ENCODE measurements at regions not wholly inside any gene's neighbourhood (a gene's known extent, or its start where the extent isn't known, plus 50 kb on each side); places are given as distances from the start of the nearest gene placed in this dataset.
A peak's percentile ranks its signal among the peaks of the same experiment; 100 is the strongest.
"Not testable (repeated sequence)": the region's sequence is repeated elsewhere in the genome, so short reads cannot be mapped to it uniquely, and the experiment has no call there.

DNA sequence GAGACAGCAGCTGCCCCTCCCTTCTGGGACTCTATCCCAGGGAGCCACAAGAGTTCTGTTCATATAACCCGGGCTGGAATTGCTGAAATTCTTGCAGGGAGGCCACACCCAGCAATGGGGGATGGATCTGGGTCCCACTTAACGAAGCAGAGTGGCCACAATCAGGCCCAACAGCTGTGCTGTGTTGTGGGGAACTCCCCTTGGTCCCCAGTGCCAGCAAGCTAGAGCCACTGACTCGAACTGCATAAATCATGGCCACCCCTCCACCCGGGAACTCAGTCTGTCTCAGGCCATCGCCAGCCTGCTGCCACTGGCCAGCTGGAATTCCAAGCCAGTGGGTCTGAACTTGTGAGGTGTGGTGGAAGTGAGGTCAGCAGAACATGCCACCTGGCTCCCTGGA is 111.1 kb downstream of the KLF8 start:
- no peak for DNase-seq

DNA sequence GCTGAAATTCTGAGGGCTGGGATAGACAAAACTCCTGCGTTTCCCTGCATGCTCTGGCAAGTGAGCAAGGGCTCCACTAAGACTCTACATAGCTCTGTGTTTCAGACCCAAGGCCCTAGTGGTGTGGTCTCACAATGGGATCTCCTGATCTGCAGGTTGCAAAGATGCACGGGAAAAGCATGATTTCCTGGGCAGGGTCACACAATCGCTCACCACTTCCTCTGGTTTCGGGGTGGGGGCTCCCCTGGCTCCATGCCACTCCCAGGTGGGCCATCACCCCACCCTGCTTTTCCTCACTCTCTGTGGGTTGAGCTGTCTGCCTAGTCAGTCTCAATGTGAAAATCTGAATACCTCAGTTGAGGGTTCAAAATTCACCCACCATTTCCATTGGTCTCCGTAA is 111.5 kb downstream of the KLF8 start:
- DNase-seq: no peak

DNA sequence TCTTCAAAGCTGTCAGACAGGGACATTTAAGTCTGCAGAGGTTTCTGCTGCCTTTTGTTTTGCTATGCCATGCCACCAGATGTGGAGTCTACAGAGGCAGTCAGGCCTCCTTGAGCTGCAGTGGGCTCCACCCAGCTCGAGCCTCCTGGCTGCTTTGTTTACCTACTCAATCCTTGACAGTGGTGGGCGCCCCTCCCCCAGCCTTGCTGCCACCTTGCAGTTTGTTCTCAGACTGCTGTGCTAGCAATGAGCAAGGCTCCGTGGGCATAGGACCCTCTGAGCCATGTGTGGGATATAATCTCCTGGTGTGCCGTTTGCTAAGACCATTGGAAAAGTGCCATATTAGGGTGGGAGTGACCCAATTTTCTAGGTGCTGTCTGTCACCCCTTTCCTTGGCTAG is 126.0 kb downstream of the KLF8 start:
- not testable (repeated sequence) for DNase-seq

DNA sequence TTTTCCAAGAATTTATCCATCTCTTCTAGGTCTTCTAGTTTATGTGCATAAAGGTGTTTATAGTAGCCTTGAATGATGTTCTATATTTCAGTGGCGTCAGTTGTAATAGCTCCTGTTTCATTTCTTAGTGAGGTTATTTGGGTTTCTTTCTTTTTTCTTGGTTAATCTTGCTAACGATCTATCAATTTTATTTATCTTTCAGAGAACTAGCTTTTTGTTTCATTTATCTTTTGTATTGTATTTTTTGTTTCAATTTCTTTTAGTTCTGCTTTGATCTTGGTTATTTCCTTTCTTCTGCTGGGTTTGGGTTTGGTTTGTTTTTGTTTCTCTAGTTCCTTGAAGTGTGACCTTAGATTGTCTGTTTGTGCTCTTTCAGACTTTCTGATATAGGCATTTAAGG is 133.0 kb downstream of the KLF8 start:
- not testable (repeated sequence) for DNase-seq

DNA sequence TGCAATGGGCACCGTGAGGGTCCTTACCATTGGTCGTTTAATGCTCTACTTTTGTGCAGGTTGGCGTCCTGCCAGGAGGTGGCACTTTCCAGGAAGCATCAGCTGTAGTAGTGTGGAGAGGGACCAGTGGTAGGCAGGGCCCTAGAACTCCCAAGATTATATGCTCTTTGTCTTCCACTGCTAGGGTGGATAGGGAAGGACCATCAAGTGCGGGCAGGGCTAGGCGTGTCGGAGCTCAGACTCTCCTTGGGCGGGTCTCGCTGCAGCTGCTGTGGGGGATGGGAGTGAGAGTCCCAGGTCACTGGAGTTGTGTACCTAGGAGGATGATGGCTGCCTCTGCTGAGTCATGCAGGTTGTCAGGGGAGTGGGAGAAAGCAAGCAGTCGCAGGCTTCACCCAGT is 134.7 kb downstream of the KLF8 start:
- no peak for DNase-seq

DNA sequence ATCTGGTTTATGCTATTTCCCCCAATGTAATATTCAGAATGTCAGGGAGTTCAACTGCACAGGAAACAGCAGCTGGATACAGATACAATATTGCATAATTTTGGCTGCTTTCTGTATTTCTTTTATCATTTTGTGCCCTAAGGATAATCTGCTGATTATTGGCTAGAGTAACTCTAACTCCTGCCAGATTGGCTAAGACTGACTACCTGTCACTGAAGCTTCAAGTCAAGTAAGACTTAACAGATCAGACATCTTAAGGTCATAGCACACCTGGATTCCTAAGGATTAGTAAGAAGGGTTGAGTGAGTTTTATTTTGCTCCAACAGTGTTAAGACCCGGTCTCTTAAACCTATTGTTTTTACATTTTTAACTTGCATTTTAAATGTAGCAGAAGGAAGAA is 136.8 kb downstream of the KLF8 start:
- no peak for DNase-seq

DNA sequence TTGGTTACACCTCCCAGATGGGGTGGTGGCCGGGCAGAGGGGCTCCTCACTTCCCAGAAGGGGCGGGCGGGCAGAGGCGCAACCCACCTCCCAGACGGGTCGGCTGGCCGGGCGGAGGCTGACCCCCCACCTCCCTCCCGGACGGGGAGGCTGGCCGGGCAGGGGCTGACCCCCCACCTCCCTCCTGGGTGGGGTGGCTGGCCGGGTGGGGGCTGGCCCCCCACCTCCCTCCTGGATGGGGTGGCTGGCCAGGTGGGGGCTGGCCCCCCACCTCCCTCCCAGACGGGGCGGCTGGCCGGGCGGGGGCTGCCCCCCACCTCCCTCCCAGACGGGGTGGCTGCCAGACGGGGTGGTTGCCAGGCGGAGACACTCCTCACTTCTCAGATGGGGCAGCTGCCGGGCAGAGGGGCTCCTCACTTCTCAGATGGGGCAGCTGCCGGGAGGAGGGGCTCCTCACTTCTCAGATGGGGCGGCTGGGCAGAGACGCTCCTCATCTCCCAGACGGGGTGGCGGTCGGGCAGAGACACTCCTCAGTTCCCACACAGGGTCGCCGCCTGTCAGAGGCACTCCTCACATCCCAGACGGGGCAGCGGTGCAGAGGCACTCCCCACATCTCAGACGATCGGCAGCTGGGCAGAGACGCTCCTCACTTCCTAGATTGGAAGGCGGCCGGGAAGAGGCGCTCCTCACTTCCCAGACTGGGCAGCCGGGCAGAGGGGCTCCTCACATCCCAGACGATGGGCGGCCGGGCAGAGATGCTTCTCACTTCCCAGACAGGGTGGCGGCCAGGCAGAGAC is 148.0 kb downstream of the KLF8 start:
- not testable (repeated sequence) for DNase-seq

DNA sequence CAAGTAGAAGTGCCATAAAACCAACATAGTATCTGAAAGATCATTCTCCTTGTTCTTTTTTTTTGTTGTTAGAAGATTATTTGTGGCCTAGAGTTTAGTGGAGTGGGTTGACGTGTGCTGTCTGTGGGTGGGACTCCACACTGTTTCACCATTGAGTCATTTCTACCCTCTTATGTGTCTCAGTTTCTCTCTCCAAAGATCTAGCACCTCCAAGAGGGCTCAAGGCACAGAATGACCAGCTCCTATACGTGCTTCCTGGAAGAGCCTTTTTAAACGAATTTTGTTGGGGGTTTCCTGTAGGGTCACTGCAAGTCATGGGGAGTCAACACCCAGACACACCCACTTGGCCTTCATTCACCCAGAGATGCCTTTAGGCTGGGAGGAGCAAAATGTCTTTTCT is 150.1 kb downstream of the KLF8 start:
- no peak for DNase-seq

DNA sequence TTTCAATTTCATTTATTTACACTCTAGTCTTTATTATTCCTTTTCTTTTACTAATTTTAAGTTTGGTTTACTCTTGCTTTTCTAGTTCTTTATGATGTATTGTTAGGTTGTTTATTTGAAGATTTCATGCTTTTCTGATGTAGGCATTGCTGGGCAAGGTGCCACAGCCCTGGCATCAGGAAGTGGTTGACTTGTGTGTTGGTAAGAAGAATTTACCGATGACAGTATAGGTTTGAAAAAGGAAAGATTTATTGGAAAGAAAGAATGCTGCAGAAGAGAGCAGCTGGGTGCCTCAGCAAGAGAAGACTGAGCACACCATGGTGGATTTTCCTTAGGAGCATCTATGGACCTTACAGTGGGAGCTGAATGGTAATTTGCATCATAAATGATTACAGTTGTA is 153.2 kb downstream of the KLF8 start:
- DNase-seq: no peak

DNA sequence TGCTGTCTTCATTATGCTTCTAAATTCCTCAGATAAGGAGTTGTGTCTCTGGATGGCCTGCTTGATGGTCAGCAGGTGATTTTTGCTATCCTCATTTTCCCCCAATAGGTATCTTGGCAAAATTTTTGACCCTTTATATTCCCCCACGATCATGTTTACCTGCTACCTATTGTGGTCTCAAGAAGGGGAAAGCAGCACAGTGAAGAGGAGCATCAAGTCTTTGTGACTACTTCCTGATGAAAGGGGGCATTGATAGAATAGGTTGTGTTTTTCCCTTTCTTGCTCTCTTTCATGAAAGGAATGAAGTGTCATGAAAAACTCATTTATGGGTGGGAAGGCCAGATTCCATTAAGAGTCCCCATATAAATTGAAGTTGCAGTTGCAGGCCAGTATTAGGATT is 153.8 kb downstream of the KLF8 start:
- no peak for DNase-seq

DNA sequence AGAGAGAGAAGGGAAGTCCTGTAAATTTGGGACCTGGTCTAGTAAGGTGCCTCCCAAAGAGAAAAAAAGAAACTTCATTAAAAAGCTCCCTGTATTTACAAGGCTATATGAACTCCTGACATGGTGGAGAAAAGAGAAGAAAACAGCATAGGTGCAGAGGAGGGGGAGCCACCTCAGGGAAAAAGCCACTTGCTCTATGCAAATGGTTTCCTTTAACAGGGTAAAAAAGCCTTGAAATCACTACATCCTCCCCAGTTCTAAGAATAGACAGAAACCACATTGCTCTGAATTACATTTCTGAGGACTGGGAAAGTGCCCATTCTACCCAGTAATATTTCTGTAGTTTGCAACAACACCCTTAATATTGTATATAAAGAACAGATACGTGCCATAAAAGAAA is 165.5 kb downstream of the KLF8 start:
- peak; percentile 15 for DNase-seq

DNA sequence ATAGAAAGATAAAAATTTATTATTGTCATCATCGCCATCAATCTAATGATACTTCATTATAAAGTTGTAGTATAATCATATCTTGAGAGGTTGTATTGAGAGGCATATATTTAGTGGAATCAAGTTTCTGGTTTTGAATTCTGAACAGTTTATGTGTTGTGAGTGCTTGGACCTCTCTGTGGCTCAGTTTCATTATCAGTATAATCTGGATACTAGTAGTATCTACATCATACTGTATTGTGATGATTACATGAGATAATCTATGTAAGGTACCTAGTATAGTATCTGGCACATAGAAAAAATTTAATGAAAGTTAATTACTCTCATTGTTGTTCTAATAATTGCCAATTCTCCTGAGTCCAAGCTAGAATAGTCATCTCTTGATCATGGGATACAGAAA is 161.2 kb upstream of the UBQLN2 start:
- DNase-seq: no peak

DNA sequence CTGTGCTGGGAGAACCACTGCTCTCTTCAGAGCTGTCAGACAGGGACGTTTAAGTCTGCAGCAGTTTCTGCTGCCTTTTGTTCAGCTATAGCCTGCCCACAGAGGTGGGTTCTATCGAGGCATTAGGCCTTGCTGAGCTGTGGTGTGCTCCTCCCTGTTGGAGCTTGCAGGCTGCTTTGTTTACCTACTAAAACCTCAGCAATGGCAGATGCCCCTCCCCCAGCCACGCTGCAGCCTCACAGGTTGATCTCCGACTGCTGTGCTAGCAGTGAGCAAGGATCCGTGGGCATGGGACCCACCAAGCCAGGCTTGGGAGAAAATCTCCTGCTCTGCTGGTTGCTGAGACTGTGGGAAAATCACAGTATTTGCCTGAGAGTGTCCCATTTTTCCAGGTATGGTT is 133.8 kb upstream of the UBQLN2 start:
- DNase-seq: peak; percentile 6

DNA sequence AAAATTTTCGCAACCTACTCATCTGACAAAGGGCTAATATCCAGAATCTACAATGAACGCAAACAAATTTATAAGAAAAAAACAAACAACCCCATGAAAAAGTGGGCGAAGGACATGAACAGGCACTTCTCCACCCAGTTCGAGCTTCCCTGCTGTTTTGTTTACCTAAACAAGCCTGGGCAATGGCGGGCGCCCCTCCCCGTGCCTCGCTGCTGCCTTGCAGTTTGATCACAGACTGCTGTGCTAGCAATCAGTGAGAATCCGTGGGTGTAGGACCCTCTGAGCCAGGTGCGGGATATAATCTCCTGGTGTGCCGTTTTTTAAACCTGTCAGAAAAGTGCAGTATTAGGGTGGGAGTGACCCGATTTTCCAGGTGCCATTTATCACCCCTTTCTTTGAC is 111.4 kb upstream of the UBQLN2 start:
- not testable (repeated sequence) for DNase-seq

DNA sequence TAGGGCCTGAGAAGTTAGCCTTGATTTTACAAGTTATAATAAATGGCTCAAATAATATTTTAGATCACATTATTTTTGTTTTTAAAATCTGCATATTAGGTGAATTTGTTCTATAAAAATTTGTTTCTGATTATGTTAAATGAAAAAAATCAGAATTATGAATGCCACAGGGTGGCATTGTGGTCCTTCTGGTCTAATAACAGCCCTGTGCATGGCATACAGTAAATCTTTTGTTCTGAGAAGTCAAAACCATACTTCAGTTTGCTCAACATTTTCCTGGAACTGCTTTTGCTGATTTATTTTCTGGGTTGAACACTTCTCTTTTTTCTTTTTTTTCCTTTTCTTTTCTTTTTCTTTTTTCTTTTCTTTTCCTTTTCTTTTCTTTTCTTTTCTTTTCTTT is 101.0 kb upstream of the UBQLN2 start:
- DNase-seq: no peak

DNA sequence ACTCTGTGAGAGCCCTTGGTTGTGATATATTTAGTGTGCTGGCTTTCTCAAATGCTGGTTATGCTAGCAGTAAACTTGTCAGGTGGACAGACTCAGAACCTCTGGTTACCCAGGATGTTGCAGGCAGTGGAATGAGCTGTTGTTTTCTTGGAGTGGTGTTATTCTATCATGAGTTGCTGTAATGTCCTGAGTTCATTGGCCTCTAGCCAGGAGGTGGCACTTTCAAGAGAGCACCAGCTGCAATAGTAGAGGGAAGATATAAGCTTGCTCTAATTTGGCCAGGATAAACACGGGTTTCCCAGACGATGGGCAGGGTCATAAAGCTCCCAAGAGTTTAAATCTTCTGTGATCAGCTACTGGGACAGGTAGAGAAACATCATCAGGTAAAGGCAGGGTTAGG is 95.0 kb upstream of the UBQLN2 start:
- no peak for DNase-seq

DNA sequence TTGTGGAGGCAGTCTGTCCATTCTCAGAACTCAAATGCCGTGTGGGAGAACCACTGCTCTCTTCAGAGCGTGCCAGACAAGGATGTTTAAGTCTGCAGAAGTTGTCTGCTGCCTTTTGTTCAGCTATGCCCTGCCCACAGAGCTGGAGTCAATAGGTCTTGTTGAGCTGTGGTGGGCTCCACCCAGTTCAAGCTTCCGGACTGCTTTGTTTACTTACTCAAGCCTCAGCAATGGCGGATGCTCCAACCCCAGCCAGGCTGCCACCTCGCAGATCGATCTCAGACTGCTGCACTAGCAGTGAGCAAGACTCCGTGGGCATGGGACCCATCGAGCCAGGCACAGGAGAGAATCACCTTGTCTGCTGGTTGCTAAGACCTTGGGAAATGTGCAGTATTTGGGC is 68.5 kb upstream of the UBQLN2 start:
- not testable (repeated sequence) for DNase-seq

DNA sequence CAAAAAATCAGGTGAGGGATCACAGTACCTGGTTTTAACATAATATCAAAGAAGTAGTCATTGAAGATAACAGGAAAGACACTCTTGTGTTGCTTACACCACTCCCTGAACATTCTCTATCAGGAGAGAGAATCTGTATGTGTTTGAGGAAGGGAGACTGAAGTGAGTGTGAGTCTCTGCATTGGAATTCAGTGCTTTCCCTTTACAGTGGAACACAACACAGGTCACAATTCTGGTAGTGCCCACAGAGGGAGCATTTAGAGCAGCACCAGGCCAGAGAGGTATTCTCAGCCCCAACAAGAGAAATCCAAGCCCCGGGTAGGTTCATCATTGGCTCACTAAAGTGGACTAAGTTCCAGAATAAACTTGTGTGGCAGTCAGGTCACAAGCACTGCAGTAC is 64.7 kb upstream of the UBQLN2 start:
- no peak for DNase-seq

DNA sequence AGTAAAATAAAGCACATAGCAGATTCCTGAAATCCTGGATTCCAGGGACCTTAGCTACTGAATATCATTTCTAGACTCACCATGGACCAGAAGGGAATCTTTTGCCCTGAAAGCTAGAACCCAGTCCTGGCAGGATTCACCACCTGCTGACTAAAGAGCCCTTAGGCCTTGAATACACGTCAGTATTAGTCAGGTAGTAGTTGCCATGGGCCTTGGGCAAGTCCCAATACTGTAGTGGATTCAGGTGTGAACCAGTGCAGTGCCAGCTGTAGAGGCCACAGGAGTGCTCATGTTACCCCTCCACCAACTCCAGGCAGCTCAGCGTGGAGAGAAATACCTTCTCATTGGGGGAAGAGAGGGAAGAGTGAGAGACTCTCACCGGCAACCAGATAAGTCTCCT is 64.1 kb upstream of the UBQLN2 start:
- no peak for DNase-seq

DNA sequence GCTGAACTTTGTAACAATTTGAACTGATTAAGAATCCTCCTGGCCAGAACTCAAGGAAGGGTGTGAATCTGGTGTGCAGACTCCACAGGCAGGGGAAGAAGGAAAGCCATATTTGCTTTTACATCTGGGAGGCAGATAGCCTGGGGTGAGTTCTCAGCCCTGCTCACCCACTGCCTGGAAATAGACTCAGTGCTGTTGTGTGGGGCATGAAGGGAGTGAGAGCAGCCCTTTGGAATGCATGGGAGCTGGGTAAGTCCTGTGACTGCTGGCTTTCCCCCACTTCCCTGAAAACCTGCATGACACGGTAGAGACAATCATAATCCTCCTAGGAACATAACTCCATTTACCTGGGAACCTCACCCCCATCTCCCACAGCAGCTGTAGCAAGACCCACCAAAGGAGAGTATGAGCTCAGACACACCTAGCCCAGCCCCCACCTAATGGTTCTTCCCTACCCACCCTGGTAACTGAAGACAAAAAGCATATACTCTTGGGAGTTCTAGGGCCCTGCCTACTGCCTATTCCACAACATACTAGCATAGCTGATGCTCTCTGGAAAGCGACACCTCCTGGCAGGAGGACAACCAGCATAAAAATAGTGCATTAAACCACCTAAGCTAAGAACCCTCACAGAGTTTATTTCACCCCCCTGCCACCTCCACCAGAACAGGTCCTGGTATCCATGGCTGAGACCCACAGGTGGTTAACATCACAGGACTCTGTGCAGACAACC is 59.3 kb upstream of the UBQLN2 start:
- DNase-seq: no peak

DNA sequence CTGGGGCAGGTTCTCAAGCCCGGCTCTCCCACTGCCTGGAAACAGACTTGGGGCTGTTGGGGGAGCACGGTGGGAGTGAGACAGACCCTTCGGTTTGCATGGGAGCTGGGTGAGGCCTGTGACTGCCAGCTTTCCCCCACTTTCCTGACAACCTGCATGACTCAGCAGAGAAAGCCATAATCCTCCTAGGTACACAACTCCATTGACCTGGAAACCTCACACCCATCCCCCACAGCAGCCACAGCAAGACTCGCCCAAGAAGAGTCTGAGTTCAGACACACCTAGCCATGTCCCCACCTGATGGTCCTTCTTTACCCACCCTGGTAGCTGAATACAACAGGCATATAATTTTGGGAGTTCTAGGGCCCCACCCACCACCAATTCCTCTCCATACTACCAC is 57.6 kb upstream of the UBQLN2 start:
- no peak for DNase-seq
